Liver (tissue), 8 donors: ENCODE measurements at regions not wholly inside any gene's neighbourhood (a gene's known extent, or its start where the extent isn't known, plus 50 kb on each side); places are given as distances from the start of the nearest gene placed in this dataset.

Experiments used
- DNase-seq: peaks from one replicate; pipeline ENCODE4 v3.0.0-alpha.2; 2017; ENCODE audit warnings: low spot score
- H3K27ac ChIP-seq, 2 donors: one replicate each; pipeline ENCODE4 v1.7.0; 2013; ENCODE audit warnings: inconsistent platforms in 2 of 2, low read length in 2 of 2, control low read depth in 1 of 2, low read depth in 1 of 2, mild to moderate bottlenecking in 1 of 2
- H3K27me3 ChIP-seq, 4 donors: one replicate each; pipeline versions ENCODE4 v1.6.1 to v1.7.0; 2013; ENCODE audit warnings: low read length in 3 of 4, inconsistent platforms in 1 of 4, mild to moderate bottlenecking in 1 of 4, moderate library complexity in 1 of 4; ENCODE audit not compliant: control insufficient read depth in 4 of 4, insufficient read depth in 4 of 4
- H3K36me3 ChIP-seq, 4 donors: one replicate each; pipeline versions ENCODE4 v1.6.1 to v1.7.0; 2013; ENCODE audit warnings: low read length in 3 of 4, mild to moderate bottlenecking in 3 of 4, low read depth in 1 of 4, moderate library complexity in 1 of 4; ENCODE audit not compliant: control insufficient read depth in 4 of 4, insufficient read depth in 3 of 4
- H3K4me1 ChIP-seq, 4 donors: one replicate each; pipeline versions ENCODE4 v1.6.1 to v1.7.0; 2013; ENCODE audit warnings: low read length in 3 of 4, mild to moderate bottlenecking in 3 of 4, moderate library complexity in 1 of 4; ENCODE audit not compliant: control insufficient read depth in 4 of 4, insufficient read depth in 4 of 4
- H3K4me3 ChIP-seq, 3 donors: one replicate each; pipeline versions ENCODE4 v1.6.1 to v1.7.0; 2013; ENCODE audit warnings: low read length in 3 of 3, control low read depth in 1 of 3, low read depth in 1 of 3, mild to moderate bottlenecking in 1 of 3
- H3K9ac ChIP-seq, 2 donors: one replicate each; pipeline ENCODE4 v1.7.0; 2013; ENCODE audit warnings: low read length in 2 of 2, mild to moderate bottlenecking in 2 of 2, moderate library complexity in 2 of 2, control low read depth in 1 of 2, low read depth in 1 of 2
- H3K9me3 ChIP-seq, 4 donors: one replicate each; pipeline versions ENCODE4 v1.6.1 to v1.7.0; 2013; ENCODE audit warnings: low read length in 3 of 4; ENCODE audit not compliant: control insufficient read depth in 4 of 4
- ATF3 ChIP-seq: IDR thresholded peaks from 2 replicates; pipeline ENCODE4 v1.6.1; 2016; ENCODE audit warnings: antibody characterized with exemption
- EGR1 ChIP-seq, 2 donors: IDR thresholded peaks; 2 replicates each; pipeline ENCODE4 v1.6.1; 2016 to 2018; ENCODE audit warnings: antibody characterized with exemption in 2 of 2, low read depth in 2 of 2
- FOXA1 ChIP-seq: IDR thresholded peaks from 2 replicates; pipeline ENCODE4 v1.6.1; 2016; ENCODE audit warnings: antibody characterized with exemption
- FOXA2 ChIP-seq: IDR thresholded peaks from 2 replicates; pipeline ENCODE4 v1.6.1; 2016; ENCODE audit warnings: antibody characterized with exemption
- GABPA ChIP-seq, 2 donors: IDR thresholded peaks in 1 of 2; conservative IDR thresholded peaks in 1 of 2; 2 replicates each; pipeline ENCODE4 v1.6.1; 2016; ENCODE audit warnings: antibody characterized with exemption in 2 of 2, mild to moderate bottlenecking in 1 of 2, moderate library complexity in 1 of 2
- HNF4A ChIP-seq, 2 donors: conservative IDR thresholded peaks; 2 replicates each; pipeline ENCODE4 v1.6.1; 2016; ENCODE audit warnings: antibody characterized with exemption in 2 of 2, mild to moderate bottlenecking in 2 of 2
- HNF4G ChIP-seq: IDR thresholded peaks from 2 replicates; pipeline ENCODE4 v1.6.1; 2016; ENCODE audit warnings: antibody characterized with exemption
- JUND ChIP-seq, 2 donors: IDR thresholded peaks; 2 replicates each; pipeline ENCODE4 v1.6.1; 2016; ENCODE audit warnings: antibody characterized with exemption in 2 of 2
- MAX ChIP-seq: IDR thresholded peaks from 2 replicates; pipeline ENCODE4 v1.6.1; 2016; ENCODE audit warnings: antibody characterized with exemption
- NR2F2 ChIP-seq: IDR thresholded peaks from 2 replicates; pipeline ENCODE4 v1.6.1; 2016; ENCODE audit warnings: antibody characterized with exemption
- RAD21 ChIP-seq, 2 donors: IDR thresholded peaks; 2 replicates each; pipeline ENCODE4 v1.6.1; 2016; ENCODE audit warnings: antibody characterized with exemption in 2 of 2, mild to moderate bottlenecking in 2 of 2
- REST ChIP-seq: IDR thresholded peaks from 2 replicates; pipeline ENCODE4 v1.6.1; 2016; ENCODE audit warnings: antibody characterized with exemption, mild to moderate bottlenecking
- RXRA ChIP-seq, 2 donors: IDR thresholded peaks; 2 replicates each; pipeline ENCODE4 v1.6.1; 2017 to 2018; ENCODE audit warnings: antibody characterized with exemption in 2 of 2, mild to moderate bottlenecking in 1 of 2
- SP1 ChIP-seq: IDR thresholded peaks from 2 replicates; pipeline ENCODE4 v1.6.1; 2018; ENCODE audit warnings: antibody characterized with exemption, mild to moderate bottlenecking
- TAF1 ChIP-seq: conservative IDR thresholded peaks from 2 replicates; pipeline ENCODE4 v1.6.1; 2016; ENCODE audit warnings: antibody characterized with exemption, mild to moderate bottlenecking
- YY1 ChIP-seq: IDR thresholded peaks from 2 replicates; pipeline ENCODE4 v1.6.1; 2016; ENCODE audit warnings: antibody characterized with exemption, mild to moderate bottlenecking
- ZBTB33 ChIP-seq: IDR thresholded peaks from 2 replicates; pipeline ENCODE4 v1.6.1; 2016; ENCODE audit warnings: antibody characterized with exemption
- WGBS: extraction: QIAGEN DNeasy Blood & Tissue Kit; methylation state at CpG from one replicate; pipeline ENCODE4 v1.1.7; 2013; 5-methylcytosine and 5-hydroxymethylcytosine counted together
- TF ChIP-seq, protein P1 (sequence below): fragments of 150-350 bp; IDR thresholded peaks from 2 replicates; pipeline ENCODE4 v1.5.1; 2017; ENCODE audit warnings: improper control_type of control experiment, low read depth, low read length; ENCODE audit not compliant: missing input control
- donor health status: healthy.
- donor health status: healthy.
- donor health status: healthy.
- donor health status: healthy.
- donor health status: healthy.

DNA sequence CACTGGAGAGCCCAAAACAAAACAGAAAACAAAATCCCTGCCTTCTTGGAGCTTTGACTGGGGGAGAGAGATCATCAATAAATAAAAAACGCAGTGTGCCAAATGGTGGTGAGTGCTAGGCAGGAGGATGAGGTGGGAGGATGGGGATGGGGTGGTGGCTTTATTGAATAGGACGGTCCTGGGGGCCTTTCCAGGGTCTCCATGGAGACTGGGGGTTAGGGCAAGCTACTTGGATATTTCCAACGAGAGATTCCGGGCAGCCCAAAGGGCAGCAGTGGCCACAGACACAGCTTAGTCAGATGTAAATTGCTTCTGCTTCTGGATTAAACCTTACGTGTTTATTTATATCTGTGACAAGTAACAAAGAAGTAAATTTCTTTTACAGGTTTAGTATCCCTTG lies 700.1 kb downstream of the QKI start:
- H3K36me3 ChIP-seq, result no peaks in the 10 kb centered on the region
- H3K27ac ChIP-seq, result no peak overlapping the region
- WGBS, result 82% methylated on average over 5 of the region's 5 CpGs
- no peaks in the 10 kb centered on the region for H3K9me3 ChIP-seq
- H3K27me3 ChIP-seq, result no peaks in the 10 kb centered on the region
- no peak for TF ChIP-seq HNF4A (conservative IDR thresholded peaks at IDR 0.05)
- no peak for TF ChIP-seq HNF4G
- no peak for TF ChIP-seq TAF1
- no peak for TF ChIP-seq ZBTB33
- TF ChIP-seq RAD21 (IDR thresholded peaks at IDR 0.05), result no peak
- no peak for TF ChIP-seq JUND (IDR thresholded peaks at IDR 0.05)
- TF ChIP-seq YY1, result no peak
- no peak for TF ChIP-seq ATF3
- H3K4me3 ChIP-seq, result no peak overlapping the region
- H3K9ac ChIP-seq, result no peak overlapping the region
- peaks cover 0 to 7% (median 4%) of the 10 kb centered on the region in 4 donors for H3K4me1 ChIP-seq
- DNase-seq, result no peak

- DNase-seq, result no peak
- WGBS, result 79% methylated on average over 4 of the region's 4 CpGs
- H3K9ac ChIP-seq, result no peak overlapping the region
- no peak for TF ChIP-seq RXRA (IDR thresholded peaks at IDR 0.05)
- no peak for TF ChIP-seq ZBTB33
- TF ChIP-seq HNF4A (conservative IDR thresholded peaks at IDR 0.05), result no peak
- TF ChIP-seq FOXA2, result no peak
- TF ChIP-seq TAF1, result no peak
- TF ChIP-seq FOXA1, result no peak
- TF ChIP-seq EGR1 (IDR thresholded peaks at IDR 0.05; ENCODE audit: low read depth in 2 of 2), result no peak
- TF ChIP-seq SP1, result no peak
- TF ChIP-seq REST, result no peak
- no peak for TF ChIP-seq GABPA (IDR thresholded peaks at IDR 0.05 in 1 of 2, conservative IDR thresholded peaks at IDR 0.05 in 1 of 2)
- no peak for TF ChIP-seq YY1
- TF ChIP-seq NR2F2, result no peak
- TF ChIP-seq RAD21 (IDR thresholded peaks at IDR 0.05), result no peak
- TF ChIP-seq MAX, result no peak
- TF ChIP-seq, protein P1, sequence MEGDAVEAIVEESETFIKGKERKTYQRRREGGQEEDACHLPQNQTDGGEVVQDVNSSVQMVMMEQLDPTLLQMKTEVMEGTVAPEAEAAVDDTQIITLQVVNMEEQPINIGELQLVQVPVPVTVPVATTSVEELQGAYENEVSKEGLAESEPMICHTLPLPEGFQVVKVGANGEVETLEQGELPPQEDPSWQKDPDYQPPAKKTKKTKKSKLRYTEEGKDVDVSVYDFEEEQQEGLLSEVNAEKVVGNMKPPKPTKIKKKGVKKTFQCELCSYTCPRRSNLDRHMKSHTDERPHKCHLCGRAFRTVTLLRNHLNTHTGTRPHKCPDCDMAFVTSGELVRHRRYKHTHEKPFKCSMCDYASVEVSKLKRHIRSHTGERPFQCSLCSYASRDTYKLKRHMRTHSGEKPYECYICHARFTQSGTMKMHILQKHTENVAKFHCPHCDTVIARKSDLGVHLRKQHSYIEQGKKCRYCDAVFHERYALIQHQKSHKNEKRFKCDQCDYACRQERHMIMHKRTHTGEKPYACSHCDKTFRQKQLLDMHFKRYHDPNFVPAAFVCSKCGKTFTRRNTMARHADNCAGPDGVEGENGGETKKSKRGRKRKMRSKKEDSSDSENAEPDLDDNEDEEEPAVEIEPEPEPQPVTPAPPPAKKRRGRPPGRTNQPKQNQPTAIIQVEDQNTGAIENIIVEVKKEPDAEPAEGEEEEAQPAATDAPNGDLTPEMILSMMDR, result no peak
- TF ChIP-seq JUND (IDR thresholded peaks at IDR 0.05), result no peak
- TF ChIP-seq ATF3, result no peak
- no peak for TF ChIP-seq HNF4G
- no peaks in the 10 kb centered on the region for H3K9me3 ChIP-seq
- no peaks in the 10 kb centered on the region for H3K27me3 ChIP-seq
- no peak overlapping the region for H3K4me3 ChIP-seq
- peaks cover 0 to 12% (median 8%) of the 10 kb centered on the region in 4 donors for H3K4me1 ChIP-seq
- no peaks in the 10 kb centered on the region for H3K36me3 ChIP-seq
- no peak overlapping the region for H3K27ac ChIP-seq
These were observed 699.5 kb downstream of the QKI start for GRCh38 chr6:164114051-164114450.
